A549 (cell line): ENCODE measurements at regions not wholly inside any gene's neighbourhood (a gene's known extent, or its start where the extent isn't known, plus 50 kb on each side); places are given as distances from the start of the nearest gene placed in this dataset.
"Not testable (repeated sequence)": the region's sequence is repeated elsewhere in the genome, so short reads cannot be mapped to it uniquely, and the experiment has no call there.

ENCODE experiments used
- ATAC-seq, 2 experiments: fragments of 200-7000 bp in 1 of 2; fragments of >200 bp in 1 of 2; cut with Nextera tagmentation in 1 of 2; cut with Tn5 transposase in 1 of 2; 3 replicates each; pipeline versions ENCODE4 v1.8.0 to v1.9.1; 2018 to 2020; ENCODE audit warnings: mild to moderate bottlenecking in 1 of 2, moderate library complexity in 1 of 2
- CTCF ChIA-PET: fragments of 300-600 bp; sonication (Branson Sonifier 250); formaldehyde crosslinking; extraction: SDS; loops from one replicate; lab custom pipeline; 2021; ENCODE audit warnings: antibody characterized with exemption, inconsistent platforms; lab: Yijun Ruan, JAX
- POLR2A ChIA-PET: fragments of 350-600 bp; formaldehyde crosslinking; extraction: SDS; loops from one replicate; lab custom pipeline; 2021; ENCODE audit warnings: antibody characterized with exemption, inconsistent platforms; lab: Yijun Ruan, JAX
- DNase-seq, 2 experiments: peaks; one replicate each; pipeline versions ENCODE4 v3.0.0 to v3.0.0-alpha.2; 2011 to 2016; ENCODE audit warnings: low read depth in 1 of 2, low spot score in 1 of 2
- FAIRE-seq: peaks from 2 replicates; lab custom pipeline; 2011; peaks lifted over from hg19 to GRCh38; lab: Jason Lieb, UNC
- H3K27ac ChIP-seq, 2 experiments: fragments of >200 bp; sonication (Bioruptor Twin); formaldehyde crosslinking; 3 replicates each; pipeline ENCODE4 v1.5.1; 2016 to 2017
- H3K4me1 ChIP-seq: fragments of >200 bp; sonication (Bioruptor Twin); formaldehyde crosslinking; 3 replicates; pipeline ENCODE4 v1.6.1; 2016
- H3K4me2 ChIP-seq: fragments of >200 bp; sonication (Bioruptor Twin); formaldehyde crosslinking; 3 replicates; pipeline ENCODE4 v1.6.1; 2016
- H3K4me3 ChIP-seq: fragments of >200 bp; sonication (Bioruptor Twin); formaldehyde crosslinking; 3 replicates; pipeline ENCODE4 v1.5.1; 2016
- H3K9me3 ChIP-seq: fragments of >200 bp; sonication (Bioruptor Twin); formaldehyde crosslinking; 3 replicates; pipeline ENCODE4 v1.6.1; 2016
- ATOH8 ChIP-seq: fragments of 250-450 bp; sonication (Bioruptor Pico); IDR thresholded peaks from 2 replicates; pipeline ENCODE4 v1.5.0; 2020; ENCODE audit warnings: low read depth, mild to moderate bottlenecking, moderate library complexity
- CBX2 ChIP-seq: fragments of 200-600 bp; sonication (generic); IDR thresholded peaks from 2 replicates; pipeline ENCODE4 v1.6.1; 2016; ENCODE audit warnings: low read depth, mild to moderate bottlenecking, borderline replicate concordance
- CBX8 ChIP-seq: fragments of 200-600 bp; sonication (generic); IDR thresholded peaks from 2 replicates; pipeline ENCODE4 v1.6.1; 2016
- CEBPB ChIP-seq, 2 experiments: fragments of >200 bp in 1 of 2; sonication (Bioruptor Twin) in 1 of 2; formaldehyde crosslinking in 1 of 2; IDR thresholded peaks; 2 replicates each; pipeline ENCODE4 v1.6.1; 2012 to 2016
- CTCF ChIP-seq: fragments of >200 bp; sonication (Bioruptor Twin); formaldehyde crosslinking; IDR thresholded peaks from 3 replicates; pipeline ENCODE4 v1.5.1; 2016
- E2F6 ChIP-seq: IDR thresholded peaks from 2 replicates; pipeline ENCODE4 v1.6.1; 2012; ENCODE audit warnings: low read depth, borderline replicate concordance
- EHF ChIP-seq: fragments of 250-450 bp; sonication (Bioruptor Pico); IDR thresholded peaks from 2 replicates; pipeline ENCODE4 v1.5.0; 2020; ENCODE audit warnings: mild to moderate bottlenecking
- ELK1 ChIP-seq: fragments of 150-350 bp; IDR thresholded peaks from 2 replicates; pipeline ENCODE4 v1.6.1; 2014; ENCODE audit warnings: low read depth, mild to moderate bottlenecking, low read length
- ESRRA ChIP-seq: fragments of 150-350 bp; IDR thresholded peaks from 2 replicates; pipeline ENCODE4 v1.6.1; 2014; ENCODE audit warnings: mild to moderate bottlenecking, low read length, borderline replicate concordance
- HDAC2 ChIP-seq: fragments of 200-600 bp; sonication (generic); IDR thresholded peaks from 2 replicates; pipeline ENCODE4 v1.6.1; 2016
- HOXB13 ChIP-seq: fragments of 250-450 bp; sonication (Bioruptor Pico); IDR thresholded peaks from 2 replicates; pipeline ENCODE4 v1.5.0; 2020; ENCODE audit warnings: low read depth, mild to moderate bottlenecking, moderate library complexity
- JUN ChIP-seq, 2 experiments: fragments of >200 bp; sonication (Bioruptor Twin); formaldehyde crosslinking; IDR thresholded peaks; 2 replicates in 1 of 2; 3 replicates in 1 of 2; pipeline ENCODE4 v1.6.1; 2016 to 2017
- JUNB ChIP-seq: fragments of >200 bp; sonication (Bioruptor Twin); formaldehyde crosslinking; IDR thresholded peaks from 2 replicates; pipeline ENCODE4 v1.6.1; 2016
- KDM1A ChIP-seq: fragments of 200-600 bp; sonication (generic); IDR thresholded peaks from 2 replicates; pipeline ENCODE4 v1.6.1; 2016; ENCODE audit warnings: low read depth, mild to moderate bottlenecking
- KDM5A ChIP-seq: fragments of 200-600 bp; sonication (generic); IDR thresholded peaks from 2 replicates; pipeline ENCODE4 v1.6.1; 2016; ENCODE audit warnings: antibody characterized with exemption, mild to moderate bottlenecking
- MAFK ChIP-seq: fragments of 450-650 bp; IDR thresholded peaks from 2 replicates; pipeline ENCODE4 v1.6.1; 2014; ENCODE audit not compliant: partially characterized antibody
- PHF8 ChIP-seq: fragments of 200-600 bp; sonication (generic); IDR thresholded peaks from 2 replicates; pipeline ENCODE4 v1.6.1; 2016; ENCODE audit warnings: low read depth, mild to moderate bottlenecking, antibody characterized with exemption, moderate library complexity, borderline replicate concordance
- POLR2A ChIP-seq: IDR thresholded peaks from 2 replicates; pipeline ENCODE4 v1.6.1; 2012; ENCODE audit warnings: mild to moderate bottlenecking, low read length
- POLR2AphosphoS2 ChIP-seq: conservative IDR thresholded peaks from 2 replicates; pipeline ENCODE4 v1.6.1; 2012; ENCODE audit warnings: low read length, improper control_type of control experiment, inconsistent platforms
- RARB ChIP-seq: fragments of 250-450 bp; sonication (Bioruptor Pico); IDR thresholded peaks from 2 replicates; pipeline ENCODE4 v1.8.0; 2021; ENCODE audit warnings: mild to moderate bottlenecking, moderate library complexity
- RCOR1 ChIP-seq: fragments of 150-350 bp; IDR thresholded peaks from 2 replicates; pipeline ENCODE4 v1.6.1; 2014; ENCODE audit warnings: antibody characterized with exemption, low read length, low read depth
- RNF2 ChIP-seq: fragments of 200-600 bp; sonication (generic); IDR thresholded peaks from 2 replicates; pipeline ENCODE4 v1.6.1; 2016; ENCODE audit warnings: low read depth, mild to moderate bottlenecking, antibody characterized with exemption, moderate library complexity, borderline replicate concordance
- SMC3 ChIP-seq: fragments of >200 bp; sonication (Bioruptor Twin); formaldehyde crosslinking; IDR thresholded peaks from 3 replicates; pipeline ENCODE4 v1.6.1; 2018; ENCODE audit warnings: inconsistent platforms
- TFCP2L1 ChIP-seq: fragments of 250-450 bp; sonication (Bioruptor Pico); IDR thresholded peaks from 2 replicates; pipeline ENCODE4 v1.5.0; 2021; ENCODE audit warnings: mild to moderate bottlenecking
- ZC3H11A ChIP-seq: fragments of 450-650 bp; IDR thresholded peaks from 2 replicates; pipeline ENCODE4 v1.6.1; 2014; ENCODE audit warnings: antibody characterized with exemption, mild to moderate bottlenecking
- WGBS: methylation state at CpG from one replicate; pipeline ENCODE4 v1.1.6; 2017; ENCODE audit errors: missing lambda C conversion rate; 5-methylcytosine and 5-hydroxymethylcytosine counted together
- TF ChIP-seq, protein P1 (sequence below): fragments of 200-600 bp; sonication (generic); IDR thresholded peaks from 2 replicates; pipeline ENCODE4 v1.6.1; 2016; ENCODE audit warnings: antibody characterized with exemption, mild to moderate bottlenecking, moderate library complexity
- TF ChIP-seq, protein P2 (sequence below): IDR thresholded peaks from 2 replicates; pipeline ENCODE4 v1.6.1; 2012

DNA sequence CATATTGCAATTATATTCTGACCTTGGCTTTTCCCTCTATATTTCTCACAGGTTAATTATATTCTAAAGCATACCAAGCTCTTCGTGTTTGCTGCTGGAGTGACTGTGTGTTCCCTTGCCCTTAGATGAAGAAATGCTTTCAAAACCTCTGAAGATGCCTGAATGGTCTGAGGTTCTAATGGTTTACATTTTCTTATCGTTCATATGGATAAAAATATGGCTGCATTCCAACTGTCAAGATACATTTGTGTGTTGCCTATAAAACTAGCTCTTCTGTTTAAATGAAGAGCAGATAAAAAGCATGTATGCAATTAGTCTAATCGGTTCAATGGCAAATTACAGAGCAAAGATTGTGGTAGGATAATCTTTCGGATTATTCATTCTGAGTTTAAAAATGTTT, 68.4 kb upstream of the ANKRD10 start:
- CTCF ChIA-PET: interaction anchor here (0.6 to 1.1 kb wide), 3 partner anchors 12 to 63 kb away, joined by 3 read pairs; no protein-coding TSS in a partner anchor
- Histone ChIP-seq H3K4me3 (no peak overlapping the region), H3K27ac (no peak overlapping the region), H3K4me2 (no peak overlapping the region), H3K9me3 (no peaks in the 10 kb centered on the region), H3K4me1 (no peaks in the 10 kb centered on the region)
- TF ChIP-seq CTCF: no peak
- POLR2A ChIA-PET: no interaction called here
- 29% methylated on average over 4 of the region's 4 CpGs for WGBS
- DNase-seq (no peak), FAIRE-seq (no peak), ATAC-seq (no peak)

GRCh38 chr13:110981379-110981778, 66.5 kb upstream of the ANKRD10 start:
- no peaks in the 10 kb centered on the region for H3K9me3 ChIP-seq
- ChIA-PET POLR2A (no interaction called here), CTCF (interaction anchor here (1.0 kb wide), 1 partner anchor 12 kb away, joined by 3 read pairs; no protein-coding TSS in a partner anchor)
- ATAC-seq: no peak
- no peaks in the 10 kb centered on the region for H3K4me1 ChIP-seq
- no peak overlapping the region for H3K4me3 ChIP-seq
- no peak overlapping the region for H3K4me2 ChIP-seq
- H3K27ac ChIP-seq: no peak overlapping the region
- DNase-seq: no peak
- TF ChIP-seq JUN (IDR thresholded peaks at IDR 0.05): no peak
- no peak for TF ChIP-seq EHF
- TF ChIP-seq JUNB: no peak
- no peak for TF ChIP-seq ATOH8 (CRISPR knock-in tag)
- TF ChIP-seq, protein P1, sequence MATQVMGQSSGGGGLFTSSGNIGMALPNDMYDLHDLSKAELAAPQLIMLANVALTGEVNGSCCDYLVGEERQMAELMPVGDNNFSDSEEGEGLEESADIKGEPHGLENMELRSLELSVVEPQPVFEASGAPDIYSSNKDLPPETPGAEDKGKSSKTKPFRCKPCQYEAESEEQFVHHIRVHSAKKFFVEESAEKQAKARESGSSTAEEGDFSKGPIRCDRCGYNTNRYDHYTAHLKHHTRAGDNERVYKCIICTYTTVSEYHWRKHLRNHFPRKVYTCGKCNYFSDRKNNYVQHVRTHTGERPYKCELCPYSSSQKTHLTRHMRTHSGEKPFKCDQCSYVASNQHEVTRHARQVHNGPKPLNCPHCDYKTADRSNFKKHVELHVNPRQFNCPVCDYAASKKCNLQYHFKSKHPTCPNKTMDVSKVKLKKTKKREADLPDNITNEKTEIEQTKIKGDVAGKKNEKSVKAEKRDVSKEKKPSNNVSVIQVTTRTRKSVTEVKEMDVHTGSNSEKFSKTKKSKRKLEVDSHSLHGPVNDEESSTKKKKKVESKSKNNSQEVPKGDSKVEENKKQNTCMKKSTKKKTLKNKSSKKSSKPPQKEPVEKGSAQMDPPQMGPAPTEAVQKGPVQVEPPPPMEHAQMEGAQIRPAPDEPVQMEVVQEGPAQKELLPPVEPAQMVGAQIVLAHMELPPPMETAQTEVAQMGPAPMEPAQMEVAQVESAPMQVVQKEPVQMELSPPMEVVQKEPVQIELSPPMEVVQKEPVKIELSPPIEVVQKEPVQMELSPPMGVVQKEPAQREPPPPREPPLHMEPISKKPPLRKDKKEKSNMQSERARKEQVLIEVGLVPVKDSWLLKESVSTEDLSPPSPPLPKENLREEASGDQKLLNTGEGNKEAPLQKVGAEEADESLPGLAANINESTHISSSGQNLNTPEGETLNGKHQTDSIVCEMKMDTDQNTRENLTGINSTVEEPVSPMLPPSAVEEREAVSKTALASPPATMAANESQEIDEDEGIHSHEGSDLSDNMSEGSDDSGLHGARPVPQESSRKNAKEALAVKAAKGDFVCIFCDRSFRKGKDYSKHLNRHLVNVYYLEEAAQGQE: no peak
- TF ChIP-seq CBX8: no peak
- TF ChIP-seq ZC3H11A: no peak
- TF ChIP-seq, protein P2, sequence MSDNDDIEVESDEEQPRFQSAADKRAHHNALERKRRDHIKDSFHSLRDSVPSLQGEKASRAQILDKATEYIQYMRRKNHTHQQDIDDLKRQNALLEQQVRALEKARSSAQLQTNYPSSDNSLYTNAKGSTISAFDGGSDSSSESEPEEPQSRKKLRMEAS: no peak
- no peak for TF ChIP-seq E2F6
- TF ChIP-seq POLR2A: no peak
- TF ChIP-seq SMC3: no peak
- no peak for FAIRE-seq
- WGBS: 83% methylated on average over 4 of the region's 4 CpGs

GRCh38 chr13:110980921-110981320, 66.1 kb upstream of the ANKRD10 start:
- CTCF ChIA-PET: interaction anchor here (1.0 kb wide), 1 partner anchor 12 kb away, joined by 3 read pairs; no protein-coding TSS in a partner anchor
- TF ChIP-seq CBX8: no peak
- no peak for TF ChIP-seq RCOR1
- no peak for TF ChIP-seq HDAC2
- TF ChIP-seq KDM5A: no peak
- no peak for TF ChIP-seq KDM1A
- no peak for TF ChIP-seq RNF2
- TF ChIP-seq TFCP2L1 (CRISPR knock-in tag): no peak
- TF ChIP-seq CBX2: no peak
- TF ChIP-seq ESRRA: no peak
- TF ChIP-seq POLR2AphosphoS2: no peak
- no peak for TF ChIP-seq HOXB13 (CRISPR knock-in tag)
- no peak for TF ChIP-seq CEBPB (IDR thresholded peaks at IDR 0.05)
- no peak for TF ChIP-seq ELK1
- TF ChIP-seq EHF: no peak
- no peak for TF ChIP-seq SMC3
- no peak for TF ChIP-seq RARB (CRISPR knock-in tag)
- no peak for TF ChIP-seq PHF8
- TF ChIP-seq MAFK: no peak
- TF ChIP-seq, all 56 proteins: peak for 0

DNA sequence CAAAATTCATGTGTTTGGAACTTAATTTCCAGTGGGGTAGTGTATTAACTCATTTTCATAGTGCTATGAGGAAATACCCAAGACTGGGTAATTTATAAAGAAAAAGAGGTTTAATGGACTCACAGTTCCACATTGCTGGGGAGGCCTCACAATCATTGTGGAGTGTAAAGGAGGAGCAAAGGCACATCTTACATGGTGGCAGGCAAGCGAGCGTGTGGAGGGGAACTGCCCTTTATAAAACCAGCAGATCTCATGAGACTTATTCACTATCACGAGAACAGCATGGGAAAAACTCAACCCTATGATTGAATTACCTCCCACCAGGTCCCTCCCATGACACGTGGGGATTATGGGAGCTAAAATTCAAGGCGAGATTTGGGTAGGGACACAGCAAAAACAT, 64.3 kb upstream of the ANKRD10 start:
- H3K4me3 ChIP-seq, FAIRE-seq, CTCF ChIA-PET, POLR2A ChIA-PET, H3K27ac ChIP-seq, H3K4me2 ChIP-seq, H3K9me3 ChIP-seq, ATAC-seq, H3K4me1 ChIP-seq, DNase-seq: not testable (repeated sequence)
- 52% methylated on average over 5 of the region's 5 CpGs for WGBS

More at GRCh38 chr13:110980921-110981320, 66.1 kb upstream of the ANKRD10 start:
- POLR2A ChIA-PET: no interaction called here
- WGBS: 37% methylated on average over 3 of the region's 3 CpGs
- no peak overlapping the region for H3K4me3 ChIP-seq
- ATAC-seq: no peak
- no peaks in the 10 kb centered on the region for H3K9me3 ChIP-seq
- H3K27ac ChIP-seq: no peak overlapping the region
- H3K4me1 ChIP-seq: no peaks in the 10 kb centered on the region
- DNase-seq: no peak
- FAIRE-seq: no peak
- H3K4me2 ChIP-seq: no peak overlapping the region
